ENCODE measurements at regions not wholly inside any gene's neighbourhood (a gene's known extent, or its start where the extent isn't known, plus 50 kb on each side); places are given as distances from the start of the nearest gene placed in this dataset.

DNA sequence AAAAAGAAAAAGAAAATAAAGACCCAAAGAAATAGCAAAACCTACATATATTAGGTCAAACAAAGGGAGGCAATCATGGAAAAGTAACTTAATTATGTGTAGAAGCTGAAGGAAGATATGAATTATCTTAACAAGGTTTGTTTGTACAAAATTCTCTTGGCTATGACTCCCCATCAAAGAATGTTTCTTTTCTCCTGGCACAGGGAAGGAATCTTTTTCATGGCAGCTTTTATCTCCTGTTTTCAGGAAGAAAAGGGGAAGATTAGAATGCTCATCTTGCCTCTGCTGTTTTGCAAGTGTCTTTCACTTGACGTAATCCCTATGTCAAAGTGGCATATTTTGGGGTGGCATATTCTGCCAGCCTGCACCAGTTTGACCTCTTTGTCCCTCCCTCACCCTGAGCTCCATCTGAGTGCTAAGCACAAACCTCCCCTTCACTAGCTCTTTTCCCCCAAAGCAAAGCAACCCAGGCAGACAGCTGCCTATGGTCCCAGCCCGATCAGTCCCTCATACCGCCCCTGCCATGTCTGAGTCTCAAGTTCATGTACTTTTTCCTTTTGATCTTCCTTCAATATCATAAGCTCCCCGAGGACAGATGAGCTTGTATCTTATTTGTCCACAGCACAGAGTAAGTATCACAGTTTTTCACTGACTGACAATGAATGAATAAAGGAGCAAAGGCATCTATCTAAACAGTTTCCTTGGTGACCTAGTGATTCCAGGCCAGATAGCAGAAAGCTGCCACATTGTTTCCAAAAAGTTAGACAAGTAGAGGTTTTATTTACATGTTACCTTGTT is 242.8 kb upstream of the ANKRD55 start:
- no peak for TF ChIP-seq CTCF (IDR thresholded peaks at IDR 0.05 in 4 of 5, conservative IDR thresholded peaks at IDR 0.05 in 1 of 5)
- TF ChIP-seq POLR2A (IDR thresholded peaks at IDR 0.05), result no peak

Measured in gastrocnemius medialis (tissue), 4 donors.